A673 (cell line): ENCODE measurements at regions not wholly inside any gene's neighbourhood (a gene's known extent, or its start where the extent isn't known, plus 50 kb on each side); places are given as distances from the start of the nearest gene placed in this dataset.

Experiments used
- BruUV-seq: library from RNA; stranded (reverse); fragments of 400-500 nt; replicated peaks from 2 replicates; lab custom pipeline; 2021; lab: Mats Ljungman, UMichigan
- CTCF ChIA-PET: fragments of 300-600 bp; sonication (Branson Sonifier 250); formaldehyde crosslinking; loops from one replicate; lab custom pipeline; 2022; ENCODE audit warnings: antibody characterized with exemption; lab: Charles Lee
- POLR2A ChIA-PET: fragments of 300-600 bp; sonication (Branson Sonifier 250); formaldehyde crosslinking; loops from one replicate; lab custom pipeline; 2022; ENCODE audit warnings: antibody characterized with exemption; ENCODE audit not compliant: low non-redundant PET; lab: Charles Lee
- DNase-seq: peaks from one replicate; pipeline ENCODE4 v3.0.0-alpha.2; 2015; ENCODE audit warnings: low spot score
- H3K27ac ChIP-seq: fragments of 200-600 bp; sonication (generic); 2 replicates; pipeline ENCODE4 v1.5.1; 2016; ENCODE audit warnings: mixed run types, low read depth, mild to moderate bottlenecking, mixed read lengths, antibody characterized with exemption, low read length; ENCODE audit not compliant: poor library complexity, severe bottlenecking
- H3K27me3 ChIP-seq: fragments of 200-600 bp; sonication (generic); replicated peaks from 2 replicates; pipeline ENCODE4 v1.6.1; 2017; ENCODE audit warnings: mixed run types, low read depth, mild to moderate bottlenecking, mixed read lengths, antibody characterized with exemption, low read length; ENCODE audit not compliant: insufficient read depth, poor library complexity
- H3K36me3 ChIP-seq: fragments of 200-600 bp; sonication (generic); 2 replicates; pipeline ENCODE4 v1.6.1; 2016; ENCODE audit warnings: mixed run types, mild to moderate bottlenecking, mixed read lengths, antibody characterized with exemption, low read length; ENCODE audit not compliant: insufficient read depth, poor library complexity, severe bottlenecking
- H3K4me1 ChIP-seq: fragments of 200-600 bp; sonication (generic); 2 replicates; pipeline ENCODE4 v1.6.1; 2017; ENCODE audit warnings: mixed run types, mild to moderate bottlenecking, mixed read lengths, antibody characterized with exemption, low read length; ENCODE audit not compliant: insufficient read depth, poor library complexity, severe bottlenecking
- H3K4me3 ChIP-seq: fragments of 200-600 bp; sonication (generic); 2 replicates; pipeline ENCODE4 v1.5.1; 2016; ENCODE audit warnings: low read depth, mixed run types, mild to moderate bottlenecking, mixed read lengths, low read length; ENCODE audit not compliant: poor library complexity, severe bottlenecking
- H3K9me3 ChIP-seq: fragments of 200-600 bp; sonication (generic); 2 replicates; pipeline ENCODE4 v1.6.1; 2016; ENCODE audit warnings: mixed run types, low read depth, mild to moderate bottlenecking, mixed read lengths, antibody characterized with exemption, low read length; ENCODE audit not compliant: poor library complexity, severe bottlenecking
- EZH2 ChIP-seq: fragments of 200-600 bp; sonication (generic); IDR thresholded peaks from 2 replicates; pipeline ENCODE4 v1.6.1; 2017; ENCODE audit warnings: borderline replicate concordance, low read depth, mild to moderate bottlenecking, mixed read lengths, antibody characterized with exemption, low read length; ENCODE audit not compliant: poor library complexity, severe bottlenecking
- intact Hi-C: fragments of 100-400 bp; cut with micrococcal nuclease; formaldehyde crosslinking; loops from one replicate; pipeline ENCODE4 v1.10.0; 2022; ENCODE audit not compliant: unreplicated experiment
- TF ChIP-seq, protein P1 (sequence below): fragments of 300-800, 200-600 bp; sonication (generic); conservative IDR thresholded peaks from 2 replicates; pipeline ENCODE4 v1.5.1; 2017; ENCODE audit warnings: low read depth, mild to moderate bottlenecking, antibody characterized with exemption, low read length, moderate library complexity, mixed read lengths

- no peak for TF ChIP-seq EZH2
- TF ChIP-seq, protein P1, sequence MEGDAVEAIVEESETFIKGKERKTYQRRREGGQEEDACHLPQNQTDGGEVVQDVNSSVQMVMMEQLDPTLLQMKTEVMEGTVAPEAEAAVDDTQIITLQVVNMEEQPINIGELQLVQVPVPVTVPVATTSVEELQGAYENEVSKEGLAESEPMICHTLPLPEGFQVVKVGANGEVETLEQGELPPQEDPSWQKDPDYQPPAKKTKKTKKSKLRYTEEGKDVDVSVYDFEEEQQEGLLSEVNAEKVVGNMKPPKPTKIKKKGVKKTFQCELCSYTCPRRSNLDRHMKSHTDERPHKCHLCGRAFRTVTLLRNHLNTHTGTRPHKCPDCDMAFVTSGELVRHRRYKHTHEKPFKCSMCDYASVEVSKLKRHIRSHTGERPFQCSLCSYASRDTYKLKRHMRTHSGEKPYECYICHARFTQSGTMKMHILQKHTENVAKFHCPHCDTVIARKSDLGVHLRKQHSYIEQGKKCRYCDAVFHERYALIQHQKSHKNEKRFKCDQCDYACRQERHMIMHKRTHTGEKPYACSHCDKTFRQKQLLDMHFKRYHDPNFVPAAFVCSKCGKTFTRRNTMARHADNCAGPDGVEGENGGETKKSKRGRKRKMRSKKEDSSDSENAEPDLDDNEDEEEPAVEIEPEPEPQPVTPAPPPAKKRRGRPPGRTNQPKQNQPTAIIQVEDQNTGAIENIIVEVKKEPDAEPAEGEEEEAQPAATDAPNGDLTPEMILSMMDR, result no peak
- intact Hi-C loops, result no loop called here
- Histone ChIP-seq H3K27ac (no peak overlapping the region), H3K9me3 (no peaks in the 10 kb centered on the region), H3K4me3 (no peak overlapping the region), H3K36me3 (no peaks in the 10 kb centered on the region), H3K4me1 (no peaks in the 10 kb centered on the region), H3K27me3 (no peaks in the 10 kb centered on the region)
- DNase-seq, result no peak
- no TSS peak for BruUV-seq
- ChIA-PET CTCF (no interaction called here), POLR2A (no interaction called here)
Observed at GRCh38 chr6:150549674-150550101, 50.0 kb upstream of the PLEKHG1 start.
